RWPE2 (cell line): ENCODE measurements at regions not wholly inside any gene's neighbourhood (a gene's known extent, or its start where the extent isn't known, plus 50 kb on each side); places are given as distances from the start of the nearest gene placed in this dataset.

Experiments used
- ATAC-seq: fragments of 200-7000 bp; cut with Tn5 transposase; 3 replicates; pipeline ENCODE4 v1.9.1; 2021; ENCODE audit warnings: low read depth
- DNase-seq: peaks from one replicate; pipeline ENCODE4 v3.0.0-alpha.2; 2020; ENCODE audit warnings: low spot score
- H3K27ac ChIP-seq: fragments of 450-650 bp; 2 replicates; pipeline ENCODE4 v1.5.1; 2017; ENCODE audit warnings: mild to moderate bottlenecking; ENCODE audit not compliant: poor library complexity, severe bottlenecking
- H3K27me3 ChIP-seq: fragments of 250-450 bp; sonication (Bioruptor Pico); 2 replicates; pipeline ENCODE4 v1.5.1; 2021; ENCODE audit warnings: mild to moderate bottlenecking, moderate library complexity; ENCODE audit not compliant: insufficient read depth, poor library complexity, severe bottlenecking
- H3K36me3 ChIP-seq: fragments of 250-450 bp; sonication (Bioruptor Pico); 2 replicates; pipeline ENCODE4 v1.5.1; 2020; ENCODE audit warnings: low read depth, mild to moderate bottlenecking, moderate library complexity
- H3K4me1 ChIP-seq: fragments of 250-450 bp; sonication (Bioruptor Pico); 2 replicates; pipeline ENCODE4 v1.5.1; 2021; ENCODE audit warnings: mild to moderate bottlenecking, moderate library complexity; ENCODE audit not compliant: insufficient read depth, poor library complexity, severe bottlenecking
- H3K4me3 ChIP-seq: fragments of 250-450 bp; sonication (Bioruptor Pico); 2 replicates; pipeline ENCODE4 v1.5.1; 2021; ENCODE audit warnings: mild to moderate bottlenecking, moderate library complexity; ENCODE audit not compliant: severe bottlenecking
- H3K9me3 ChIP-seq: fragments of 250-450 bp; sonication (Bioruptor Pico); 2 replicates; pipeline ENCODE4 v1.5.1; 2021; ENCODE audit warnings: mild to moderate bottlenecking, moderate library complexity; ENCODE audit not compliant: severe bottlenecking
- CTCF ChIP-seq: fragments of 450-650 bp; IDR thresholded peaks from one replicate; pipeline ENCODE4 v1.5.1; 2017; ENCODE audit warnings: mild to moderate bottlenecking, moderate library complexity; ENCODE audit not compliant: poor library complexity, severe bottlenecking

- H3K27me3 ChIP-seq = no peaks in the 10 kb centered on the region
- no peak for TF ChIP-seq CTCF
- no peaks in the 10 kb centered on the region for H3K9me3 ChIP-seq
- no peak for DNase-seq
- ATAC-seq = no peak
- no peaks in the 10 kb centered on the region for H3K4me1 ChIP-seq
- no peaks in the 10 kb centered on the region for H3K36me3 ChIP-seq
- no peak overlapping the region for H3K27ac ChIP-seq
- H3K4me3 ChIP-seq = no peak overlapping the region
Measured at GRCh38 chr7:111657018-111657417, 94.7 kb upstream of the IMMP2L start.

GRCh38 chr7:111654343-111654742 lies 92.1 kb upstream of the IMMP2L start:
- Histone ChIP-seq H3K9me3 (no peaks in the 10 kb centered on the region), H3K27ac (no peak overlapping the region)

GRCh38 chr7:111653846-111654245 lies 91.6 kb upstream of the IMMP2L start:
- H3K36me3 ChIP-seq = no peaks in the 10 kb centered on the region

More at GRCh38 chr7:111654343-111654742, 92.1 kb upstream of the IMMP2L start:
- Histone ChIP-seq H3K27me3 (no peaks in the 10 kb centered on the region), H3K4me3 (no peak overlapping the region), H3K4me1 (no peaks in the 10 kb centered on the region), H3K36me3 (no peaks in the 10 kb centered on the region)
- ATAC-seq (no peak), DNase-seq (no peak)
- TF ChIP-seq CTCF = no peak

GRCh38 chr7:111650456-111650999 lies 88.2 kb upstream of the IMMP2L start:
- Histone ChIP-seq H3K27ac (no peak overlapping the region), H3K4me1 (no peaks in the 10 kb centered on the region), H3K36me3 (no peaks in the 10 kb centered on the region), H3K4me3 (no peak overlapping the region), H3K9me3 (no peaks in the 10 kb centered on the region), H3K27me3 (no peaks in the 10 kb centered on the region)
- DNase-seq (no peak), ATAC-seq (peak; percentile 70)
- TF ChIP-seq CTCF = no peak

More at GRCh38 chr7:111653846-111654245, 91.6 kb upstream of the IMMP2L start:
- ATAC-seq (no peak), DNase-seq (no peak)
- TF ChIP-seq CTCF = no peak
- Histone ChIP-seq H3K27me3 (no peaks in the 10 kb centered on the region), H3K27ac (no peak overlapping the region), H3K4me3 (no peak overlapping the region), H3K9me3 (no peaks in the 10 kb centered on the region), H3K4me1 (no peaks in the 10 kb centered on the region)

- Histone ChIP-seq H3K36me3 (no peaks in the 10 kb centered on the region), H3K27ac (no peak overlapping the region), H3K9me3 (no peaks in the 10 kb centered on the region), H3K4me1 (no peaks in the 10 kb centered on the region), H3K27me3 (no peaks in the 10 kb centered on the region), H3K4me3 (no peak overlapping the region)
- TF ChIP-seq CTCF = no peak
- ATAC-seq (no peak), DNase-seq (no peak)
Measured at GRCh38 chr7:111647881-111648280, 85.6 kb upstream of the IMMP2L start.
